H1 (cell line): ENCODE measurements at regions not wholly inside any gene's neighbourhood (a gene's known extent, or its start where the extent isn't known, plus 50 kb on each side); places are given as distances from the start of the nearest gene placed in this dataset.

Experiments used
- CTCF ChIA-PET: fragments of 300-600 bp; sonication (Branson Sonifier 250); formaldehyde crosslinking; loops from one replicate; lab custom pipeline; 2021; ENCODE audit not compliant: partially characterized antibody; lab: Charles Lee
- POLR2A ChIA-PET: fragments of 300-600 bp; sonication (Branson Sonifier 250); formaldehyde crosslinking; loops from one replicate; lab custom pipeline; 2021; ENCODE audit warnings: inconsistent platforms; ENCODE audit not compliant: partially characterized antibody; lab: Charles Lee
- DNase-seq, 2 experiments: peaks; one replicate each; pipeline versions ENCODE4 v3.0.0 to v3.0.0-alpha.2; 2010 to 2022; ENCODE audit warnings: low spot score in 2 of 2, low read depth in 1 of 2, mixed read lengths in 1 of 2
- FAIRE-seq: peaks from 2 replicates; lab custom pipeline; 2011; peaks lifted over from hg19 to GRCh38; lab: Jason Lieb, UNC
- H2AFZ ChIP-seq: 2 replicates; pipeline ENCODE4 v1.8.1; 2012; ENCODE audit warnings: low read length, inconsistent platforms
- H2AK5ac ChIP-seq: 2 replicates; pipeline ENCODE4 v1.6.1; 2013; ENCODE audit warnings: low read depth, low read length
- H2BK120ac ChIP-seq: replicated peaks from 2 replicates; pipeline ENCODE3; 2013; ENCODE audit warnings: low read depth, low read length, inconsistent platforms
- H2BK12ac ChIP-seq: 2 replicates; pipeline ENCODE4 v1.6.1; 2013; ENCODE audit warnings: low read depth, low read length
- H2BK15ac ChIP-seq: 2 replicates; pipeline ENCODE4 v1.6.1; 2013; ENCODE audit warnings: low read length
- H2BK20ac ChIP-seq: 2 replicates; pipeline ENCODE4 v1.6.1; 2013; ENCODE audit warnings: low read length
- H2BK5ac ChIP-seq: 2 replicates; pipeline ENCODE4 v1.6.1; 2013; ENCODE audit warnings: low read depth, low read length
- H3K14ac ChIP-seq: 2 replicates; pipeline ENCODE4 v1.6.1; 2013; ENCODE audit warnings: inconsistent platforms; ENCODE audit not compliant: insufficient read length
- H3K18ac ChIP-seq: 2 replicates; pipeline ENCODE4 v1.6.1; 2013; ENCODE audit warnings: low read length; ENCODE audit errors: extremely low read depth
- H3K23ac ChIP-seq: 2 replicates; pipeline ENCODE4 v1.6.1; 2013; ENCODE audit warnings: inconsistent platforms; ENCODE audit not compliant: insufficient read length
- H3K23me2 ChIP-seq: 2 replicates; pipeline ENCODE4 v1.6.1; 2013; ENCODE audit warnings: low read depth, low read length
- H3K27ac ChIP-seq: 2 replicates; pipeline ENCODE4 v1.6.1; 2011; ENCODE audit warnings: low read depth, low read length, inconsistent platforms
- H3K27me3 ChIP-seq, 4 experiments: replicated peaks in 1 of 4; 1 replicate in 1 of 4; 2 replicates in 3 of 4; pipeline versions ENCODE4 v1.6.1 to v1.8.1; 2011 to 2013; ENCODE audit warnings: low read length in 3 of 4, mild to moderate bottlenecking in 3 of 4, inconsistent platforms in 2 of 4, mixed read lengths in 2 of 4, moderate library complexity in 1 of 4; ENCODE audit not compliant: control insufficient read depth in 3 of 4, insufficient read depth in 3 of 4; ENCODE audit errors: extremely low read depth in 1 of 4
- H3K36me3 ChIP-seq, 4 experiments: 2 replicates each; pipeline versions ENCODE4 v1.6.1 to v1.8.1; 2011 to 2013; ENCODE audit warnings: mild to moderate bottlenecking in 4 of 4, low read length in 3 of 4, moderate library complexity in 2 of 4, control low read depth in 1 of 4, inconsistent platforms in 1 of 4; ENCODE audit not compliant: insufficient read depth in 4 of 4, control insufficient read depth in 2 of 4
- H3K4ac ChIP-seq: replicated peaks from 2 replicates; pipeline ENCODE3; 2013; ENCODE audit warnings: low read length, low read depth, mixed read lengths, inconsistent platforms; ENCODE audit not compliant: insufficient read length
- H3K4me1 ChIP-seq, 4 experiments: replicated peaks in 1 of 4; 1 replicate in 1 of 4; 2 replicates in 3 of 4; pipeline versions ENCODE4 v1.6.1 to v1.8.1; 2011 to 2013; ENCODE audit warnings: low read length in 3 of 4, inconsistent platforms in 2 of 4, mixed read lengths in 1 of 4; ENCODE audit not compliant: insufficient read depth in 4 of 4, control insufficient read depth in 3 of 4
- H3K4me2 ChIP-seq, 2 experiments: 2 replicates each; pipeline versions ENCODE4 v1.6.1 to v1.8.1; 2011 to 2013; ENCODE audit warnings: low read depth in 2 of 2, low read length in 2 of 2, control low read depth in 1 of 2, inconsistent platforms in 1 of 2, mild to moderate bottlenecking in 1 of 2; ENCODE audit not compliant: insufficient read depth in 1 of 2
- H3K4me3 ChIP-seq, 4 experiments: fragments of 200-600, 300-600 bp in 1 of 4; sonication (generic), shearing (Covaris generic), sonication (Bioruptor Twin) in 1 of 4; 2 replicates each; pipeline versions ENCODE4 v1.5.1 to v1.8.1; 2011 to 2016; ENCODE audit warnings: low read length in 4 of 4, low read depth in 3 of 4, control low read depth in 2 of 4, inconsistent platforms in 2 of 4, mild to moderate bottlenecking in 2 of 4, mixed read lengths in 1 of 4, moderate library complexity in 1 of 4; ENCODE audit not compliant: insufficient read depth in 2 of 4; ENCODE audit errors: extremely low read depth in 1 of 4
- H3K56ac ChIP-seq: replicated peaks from 2 replicates; pipeline ENCODE3; 2013; ENCODE audit warnings: low read depth, mild to moderate bottlenecking, mixed read lengths, low read length, inconsistent platforms; ENCODE audit not compliant: insufficient read length
- H3K79me1 ChIP-seq: 2 replicates; pipeline ENCODE4 v1.6.1; 2013; ENCODE audit warnings: low read depth, low read length, control low read depth
- H3K79me2 ChIP-seq, 2 experiments: 2 replicates each; pipeline versions ENCODE4 v1.6.1 to v1.8.1; 2012 to 2013; ENCODE audit warnings: low read length in 2 of 2, mild to moderate bottlenecking in 2 of 2, inconsistent platforms in 1 of 2; ENCODE audit not compliant: insufficient read depth in 2 of 2, control insufficient read depth in 1 of 2
- H3K9ac ChIP-seq, 4 experiments: replicated peaks in 1 of 4; 1 replicate in 1 of 4; 2 replicates in 3 of 4; pipeline versions ENCODE4 v1.6.1 to v1.8.1; 2011 to 2013; ENCODE audit warnings: low read depth in 3 of 4, low read length in 3 of 4, control low read depth in 2 of 4, mild to moderate bottlenecking in 2 of 4, moderate library complexity in 2 of 4, inconsistent platforms in 1 of 4; ENCODE audit errors: extremely low read depth in 1 of 4
- H3K9me3 ChIP-seq, 2 experiments: 2 replicates each; pipeline versions ENCODE4 v1.6.1 to v1.8.1; 2012 to 2013; ENCODE audit warnings: mild to moderate bottlenecking in 2 of 2, moderate library complexity in 2 of 2, control low read depth in 1 of 2, inconsistent platforms in 1 of 2, low read depth in 1 of 2, low read length in 1 of 2, mixed read lengths in 1 of 2; ENCODE audit not compliant: insufficient read depth in 2 of 2
- H4K20me1 ChIP-seq, 2 experiments: replicated peaks in 1 of 2; 2 replicates each; pipeline versions ENCODE3 to v1.8.1; 2011 to 2013; ENCODE audit warnings: inconsistent platforms in 2 of 2, low read length in 2 of 2, mild to moderate bottlenecking in 1 of 2; ENCODE audit not compliant: insufficient read depth in 2 of 2, control insufficient read depth in 1 of 2
- H4K5ac ChIP-seq: 2 replicates; pipeline ENCODE4 v1.6.1; 2013; ENCODE audit warnings: low read length, low read depth, mixed read lengths, inconsistent platforms; ENCODE audit not compliant: insufficient read length
- H4K8ac ChIP-seq: 2 replicates; pipeline ENCODE4 v1.8.0; 2013; ENCODE audit warnings: mild to moderate bottlenecking, moderate library complexity, low read length, inconsistent platforms; ENCODE audit not compliant: insufficient read depth; ENCODE audit errors: extremely low read depth
- H4K91ac ChIP-seq: replicated peaks from 2 replicates; pipeline ENCODE3; 2013; ENCODE audit warnings: low read length, mixed read lengths, inconsistent platforms; ENCODE audit not compliant: insufficient read length
- BACH1 ChIP-seq: IDR thresholded peaks from 2 replicates; pipeline ENCODE4 v1.6.1; 2012; ENCODE audit warnings: low read length, improper control_type of control experiment
- BCL11A ChIP-seq, 2 experiments: IDR thresholded peaks; one replicate each; pipeline ENCODE4 v1.6.1; 2011; ENCODE audit warnings: low read depth in 2 of 2, low read length in 2 of 2, mild to moderate bottlenecking in 2 of 2
- CBX5 ChIP-seq: fragments of 300-800, 300-1000 bp; sonication (generic); IDR thresholded peaks from 2 replicates; pipeline ENCODE4 v1.7.1; 2016; ENCODE audit warnings: antibody characterized with exemption, low read length, low read depth
- CTBP2 ChIP-seq: IDR thresholded peaks from 2 replicates; pipeline ENCODE4 v1.7.0; 2011; ENCODE audit warnings: borderline replicate concordance, mild to moderate bottlenecking, moderate library complexity, mixed read lengths, low read length; ENCODE audit not compliant: insufficient read depth, insufficient read length
- GABPA ChIP-seq: IDR thresholded peaks from 2 replicates; pipeline ENCODE4 v1.6.1; 2011; ENCODE audit warnings: mild to moderate bottlenecking, low read length, moderate library complexity, borderline replicate concordance; ENCODE audit not compliant: insufficient read depth
- HDAC2 ChIP-seq, 2 experiments: fragments of 300-600 bp in 1 of 2; sonication (generic) in 1 of 2; IDR thresholded peaks; 2 replicates each; pipeline ENCODE4 v1.6.1; 2011 to 2012; ENCODE audit warnings: low read depth in 2 of 2, low read length in 2 of 2, mild to moderate bottlenecking in 2 of 2, moderate library complexity in 2 of 2, borderline replicate concordance in 1 of 2, inconsistent platforms in 1 of 2
- KDM1A ChIP-seq: fragments of 200-600, 300-600 bp; sonication (generic); IDR thresholded peaks from 2 replicates; pipeline ENCODE4 v1.7.1; 2016; ENCODE audit warnings: mild to moderate bottlenecking, low read length, borderline replicate concordance
- KDM4A ChIP-seq: IDR thresholded peaks from one replicate; pipeline ENCODE4 v1.7.1; 2012; ENCODE audit warnings: low read depth, mild to moderate bottlenecking, moderate library complexity, low read length, inconsistent platforms; ENCODE audit not compliant: severe bottlenecking
- KDM5A ChIP-seq: fragments of 200-600 bp; IDR thresholded peaks from 2 replicates; pipeline ENCODE4 v1.7.1; 2012; ENCODE audit warnings: mild to moderate bottlenecking, low read length, inconsistent platforms, mixed read lengths
- RFX5 ChIP-seq: IDR thresholded peaks from 2 replicates; pipeline ENCODE4 v1.6.1; 2011; ENCODE audit warnings: low read depth, low read length, improper control_type of control experiment, borderline replicate concordance
- SIN3A ChIP-seq, 2 experiments: IDR thresholded peaks in 1 of 2; conservative IDR thresholded peaks in 1 of 2; 2 replicates each; pipeline ENCODE4 v1.6.1; 2011 to 2012; ENCODE audit warnings: low read length in 2 of 2, improper control_type of control experiment in 1 of 2, low read depth in 1 of 2, mild to moderate bottlenecking in 1 of 2
- SRF ChIP-seq: IDR thresholded peaks from 2 replicates; pipeline ENCODE4 v1.6.1; 2011; ENCODE audit warnings: mild to moderate bottlenecking, low read depth, low read length, moderate library complexity
- TBP ChIP-seq: IDR thresholded peaks from 2 replicates; pipeline ENCODE4 v1.6.1; 2011; ENCODE audit warnings: low read depth, low read length, improper control_type of control experiment
- WGBS, 2 experiments: shearing (Covaris generic) in 1 of 2; methylation state at CpG; one replicate each; pipeline versions ENCODE4 v1.1.6 to v1.1.7; 2013 to 2015; ENCODE audit warnings: low lambda C conversion rate in 2 of 2, mixed read lengths in 2 of 2, inconsistent platforms in 1 of 2, low coverage in 1 of 2, missing lambda C conversion rate in 1 of 2; ENCODE audit not compliant: insufficient replicate concordance in 2 of 2, insufficient coverage in 1 of 2, insufficient read length in 1 of 2; ENCODE audit errors: extremely low coverage in 1 of 2, missing lambda C conversion rate in 1 of 2; 5-methylcytosine and 5-hydroxymethylcytosine counted together
- TF ChIP-seq, protein P1 (sequence below): IDR thresholded peaks from 2 replicates; pipeline ENCODE4 v1.6.1; 2011; ENCODE audit warnings: low read depth, mild to moderate bottlenecking, low read length; ENCODE audit not compliant: insufficient read depth

- no peaks in the 10 kb centered on the region for H3K36me3 ChIP-seq
- H4K91ac ChIP-seq: no peak overlapping the region
- H3K4me1 ChIP-seq: no peaks in the 10 kb centered on the region
- no peak overlapping the region for H4K5ac ChIP-seq
- DNase-seq (no peak), FAIRE-seq (no peak)
- no peak overlapping the region for H3K4me3 ChIP-seq
- no peaks in the 10 kb centered on the region for H3K9me3 ChIP-seq
- no peak overlapping the region for H2BK12ac ChIP-seq
- H3K9ac ChIP-seq: no peak overlapping the region
- no peaks in the 10 kb centered on the region for H3K27me3 ChIP-seq
- POLR2A ChIA-PET: no interaction called here
- no peak overlapping the region for H2BK120ac ChIP-seq
- CTCF ChIA-PET: interaction anchor here (0.8 to 1.6 kb wide), 4 partner anchors 11 to 67 kb away, joined by 3 to 6 read pairs (median 4); no protein-coding TSS in a partner anchor
- no peak overlapping the region for H2AFZ ChIP-seq
- H3K79me1 ChIP-seq: no peaks in the 10 kb centered on the region
- H4K8ac ChIP-seq: no peak overlapping the region
- H3K18ac ChIP-seq: no peak overlapping the region
- no peak overlapping the region for H3K14ac ChIP-seq
- no peak overlapping the region for H3K4ac ChIP-seq
- no peak overlapping the region for H2AK5ac ChIP-seq
- no peak overlapping the region for H2BK20ac ChIP-seq
- H3K23me2 ChIP-seq: no peaks in the 10 kb centered on the region
- H3K23ac ChIP-seq: no peak overlapping the region
- no peak overlapping the region for H3K56ac ChIP-seq
- H3K27ac ChIP-seq: no peak overlapping the region
- no peak overlapping the region for H3K4me2 ChIP-seq
- WGBS, 2 experiments: 92% methylated on average over 6 of the region's 6 CpGs; no CpG with 5 or more reads in 1 of the 2 experiments
- H2BK5ac ChIP-seq: no peak overlapping the region
- H2BK15ac ChIP-seq: no peak overlapping the region
- no peaks in the 10 kb centered on the region for H3K79me2 ChIP-seq
- H4K20me1 ChIP-seq: no peaks in the 10 kb centered on the region
- TF ChIP-seq, protein P1, sequence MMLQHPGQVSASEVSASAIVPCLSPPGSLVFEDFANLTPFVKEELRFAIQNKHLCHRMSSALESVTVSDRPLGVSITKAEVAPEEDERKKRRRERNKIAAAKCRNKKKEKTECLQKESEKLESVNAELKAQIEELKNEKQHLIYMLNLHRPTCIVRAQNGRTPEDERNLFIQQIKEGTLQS: no peak
- TF ChIP-seq GABPA (no peak), KDM1A (no peak), KDM5A (no peak), BCL11A (IDR thresholded peaks at IDR 0.05; ENCODE audit: low read depth in 2 of 2, low read length in 2 of 2) (no peak), RFX5 (no peak), CBX5 (no peak), HDAC2 (IDR thresholded peaks at IDR 0.05; ENCODE audit: borderline replicate concordance in 1 of 2, low read depth in 2 of 2, low read length in 2 of 2) (no peak), TBP (no peak), CTBP2 (no peak), SIN3A (conservative IDR thresholded peaks at IDR 0.05 in 1 of 2, IDR thresholded peaks at IDR 0.05 in 1 of 2; ENCODE audit: low read depth in 1 of 2, low read length in 2 of 2) (no peak), KDM4A (no peak), SRF (no peak), BACH1 (no peak)
Measured at GRCh38 chr10:61257136-61257535, 196.0 kb downstream of the TMEM26 start.
